Suprapubic skin (tissue), 3 donors: ENCODE measurements at regions not wholly inside any gene's neighbourhood (a gene's known extent, or its start where the extent isn't known, plus 50 kb on each side); places are given as distances from the start of the nearest gene placed in this dataset.

Experiments
- CTCF ChIP-seq, 2 donors: fragments of 200-600 bp in 1 of 2; fragments of 450-650 bp in 1 of 2; sonication (generic) in 1 of 2; IDR thresholded peaks; one replicate each; pipeline ENCODE4 v1.5.1; 2016 to 2019; ENCODE audit warnings: antibody characterized with exemption in 2 of 2, mild to moderate bottlenecking in 1 of 2, moderate library complexity in 1 of 2
- EP300 ChIP-seq: sonication (generic); formaldehyde crosslinking; IDR thresholded peaks from one replicate; pipeline ENCODE4 v1.6.1; 2017; ENCODE audit warnings: antibody characterized with exemption
- POLR2A ChIP-seq, 2 donors: fragments of 450-650 bp; IDR thresholded peaks; one replicate each; pipeline ENCODE4 v1.6.1; 2017; ENCODE audit warnings: antibody characterized with exemption in 2 of 2, mild to moderate bottlenecking in 2 of 2, moderate library complexity in 2 of 2

DNA sequence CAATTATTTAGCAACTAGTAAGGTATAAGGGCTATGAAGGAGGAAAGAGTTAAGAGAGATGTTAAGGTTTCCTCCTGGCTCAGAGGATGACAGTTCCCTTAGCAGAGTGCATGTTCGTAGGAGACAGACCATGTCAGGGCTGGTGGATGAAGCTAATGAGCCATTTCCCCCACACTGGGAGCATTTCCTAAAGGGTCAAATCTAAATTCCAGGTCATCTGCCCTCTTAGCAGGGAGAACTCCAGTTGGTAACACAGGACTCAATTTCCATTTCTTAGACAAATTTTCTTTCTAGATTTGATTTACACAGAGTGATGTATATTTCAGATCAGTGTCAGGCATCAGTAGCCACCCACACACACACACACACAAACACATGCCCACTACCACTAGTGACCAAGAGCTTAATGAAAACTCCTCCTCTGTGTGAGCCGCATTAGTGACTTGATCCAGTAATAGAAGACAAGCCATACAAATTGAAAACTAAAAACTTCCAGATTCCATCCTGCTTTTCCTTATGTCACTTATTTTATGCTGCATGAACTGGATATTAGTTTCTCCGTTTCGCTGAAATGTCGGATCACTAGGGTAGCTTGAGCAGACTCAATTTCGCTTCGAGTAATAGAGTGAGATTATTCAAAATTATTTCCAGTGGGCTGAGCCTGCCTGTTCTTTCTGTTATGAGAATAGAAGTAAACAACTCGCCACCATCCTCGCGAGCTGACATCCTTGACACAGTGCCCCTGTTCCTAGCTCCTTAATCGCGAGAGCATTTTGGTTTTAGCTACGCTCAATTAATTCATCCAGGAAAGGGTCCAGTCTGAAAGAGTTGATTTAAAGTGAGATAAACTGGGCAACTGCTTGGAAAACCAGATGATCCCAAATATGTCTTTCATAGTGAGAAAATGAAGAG lies 582.6 kb downstream of the SOX6 start:
- TF ChIP-seq POLR2A (IDR thresholded peaks at IDR 0.05) (no peak), EP300 (no peak), CTCF (IDR thresholded peaks at IDR 0.05) (no peak)
